Activated CD8-positive, alpha-beta T cell treated with anti-CD3 and anti-CD28 coated beads, Interleukin-2, amount 10 ng/mL, durations not matched to agents 7 days and 5 days (primary cell): ENCODE measurements at regions not wholly inside any gene's neighbourhood (a gene's known extent, or its start where the extent isn't known, plus 50 kb on each side); places are given as distances from the start of the nearest gene placed in this dataset.
"Not testable (repeated sequence)": the region's sequence is repeated elsewhere in the genome, so short reads cannot be mapped to it uniquely, and the experiment has no call there.

Experiments
- ATAC-seq: fragments of 150-1000 bp; cut with Tn5 transposase; one replicate; pipeline ENCODE4 v1.10.0; 2021; ENCODE audit warnings: moderate library complexity
- CTCF ChIA-PET: fragments of 350-600 bp; sonication (Branson Sonifier 250); formaldehyde crosslinking; loops from one replicate; lab custom pipeline; 2021; ENCODE audit warnings: antibody characterized with exemption; lab: Charles Lee
- POLR2A ChIA-PET: fragments of 350-600 bp; sonication (Branson Sonifier 250); formaldehyde crosslinking; loops from one replicate; lab custom pipeline; 2021; ENCODE audit warnings: antibody characterized with exemption; lab: Charles Lee
- DNase-seq: peaks from one replicate; pipeline ENCODE4 v3.0.0-alpha.2; 2020
- H3K27ac Mint-ChIP-seq: one replicate; pipeline ENCODE4 v1.8.0; 2021; ENCODE audit warnings: mild to moderate bottlenecking, mixed read lengths
- H3K27me3 Mint-ChIP-seq: one replicate; pipeline ENCODE4 v1.8.0; 2021; ENCODE audit warnings: low read depth, mixed read lengths
- H3K36me3 Mint-ChIP-seq: one replicate; pipeline ENCODE4 v1.8.0; 2021; ENCODE audit warnings: low read depth, mixed read lengths
- H3K4me1 Mint-ChIP-seq: one replicate; pipeline ENCODE4 v1.8.0; 2021; ENCODE audit warnings: low read depth, mixed read lengths
- H3K4me3 Mint-ChIP-seq: one replicate; pipeline ENCODE4 v1.8.0; 2021; ENCODE audit warnings: mild to moderate bottlenecking, mixed read lengths
- H3K9me3 Mint-ChIP-seq: one replicate; pipeline ENCODE4 v1.8.0; 2022; ENCODE audit warnings: mixed read lengths; ENCODE audit not compliant: insufficient read depth

DNA sequence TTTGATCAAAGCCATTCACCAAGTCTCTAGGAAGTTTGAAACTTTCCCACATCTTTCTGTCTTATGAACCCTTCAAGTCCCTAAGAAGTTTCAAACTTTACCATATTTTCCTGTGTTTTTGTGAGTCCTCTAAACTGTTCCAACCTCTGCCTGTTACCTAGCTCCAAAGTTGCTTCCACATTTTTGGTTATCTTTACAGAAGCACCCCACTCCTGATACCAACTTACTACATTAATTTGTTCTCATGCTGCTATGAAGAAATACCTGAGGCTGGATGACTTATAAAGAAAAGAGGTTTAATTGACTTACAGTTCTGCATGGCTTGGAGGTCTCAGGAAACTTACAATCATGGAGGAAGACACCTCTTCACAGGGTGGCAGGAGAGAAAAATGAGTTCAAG is 961.6 kb downstream of the LTN1 start:
- DNase-seq, H3K27ac Mint-ChIP-seq, H3K4me1 Mint-ChIP-seq, POLR2A ChIA-PET, H3K36me3 Mint-ChIP-seq, H3K9me3 Mint-ChIP-seq, H3K4me3 Mint-ChIP-seq, CTCF ChIA-PET, H3K27me3 Mint-ChIP-seq, ATAC-seq: not testable (repeated sequence)

DNA sequence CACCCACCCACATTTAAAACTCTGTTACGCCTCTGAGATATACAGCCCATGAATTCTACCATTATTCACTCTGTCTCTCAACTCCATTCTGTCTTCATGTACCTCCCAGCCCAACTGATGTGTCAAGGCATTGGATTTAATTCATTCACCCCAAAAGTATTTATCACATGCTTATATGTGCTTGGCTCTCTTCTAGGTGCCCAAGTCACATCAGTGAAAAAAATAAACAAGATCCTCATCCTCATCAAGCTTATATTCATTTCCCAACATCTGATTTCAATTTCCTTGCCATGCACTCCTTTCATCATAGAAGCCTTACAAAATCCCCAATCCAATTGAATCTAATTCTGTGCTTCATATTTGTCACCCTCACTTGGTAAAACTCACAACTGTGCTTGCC is 967.6 kb downstream of the LTN1 start:
- no peaks in the 10 kb centered on the region for H3K9me3 Mint-ChIP-seq
- H3K4me3 Mint-ChIP-seq, result no peak overlapping the region
- ATAC-seq (no peak), DNase-seq (no peak)
- no peaks in the 10 kb centered on the region for H3K36me3 Mint-ChIP-seq
- no peak overlapping the region for H3K27ac Mint-ChIP-seq
- H3K27me3 Mint-ChIP-seq, result no peaks in the 10 kb centered on the region
- no peaks in the 10 kb centered on the region for H3K4me1 Mint-ChIP-seq
- POLR2A ChIA-PET, result no interaction called here
- CTCF ChIA-PET, result no interaction called here

DNA sequence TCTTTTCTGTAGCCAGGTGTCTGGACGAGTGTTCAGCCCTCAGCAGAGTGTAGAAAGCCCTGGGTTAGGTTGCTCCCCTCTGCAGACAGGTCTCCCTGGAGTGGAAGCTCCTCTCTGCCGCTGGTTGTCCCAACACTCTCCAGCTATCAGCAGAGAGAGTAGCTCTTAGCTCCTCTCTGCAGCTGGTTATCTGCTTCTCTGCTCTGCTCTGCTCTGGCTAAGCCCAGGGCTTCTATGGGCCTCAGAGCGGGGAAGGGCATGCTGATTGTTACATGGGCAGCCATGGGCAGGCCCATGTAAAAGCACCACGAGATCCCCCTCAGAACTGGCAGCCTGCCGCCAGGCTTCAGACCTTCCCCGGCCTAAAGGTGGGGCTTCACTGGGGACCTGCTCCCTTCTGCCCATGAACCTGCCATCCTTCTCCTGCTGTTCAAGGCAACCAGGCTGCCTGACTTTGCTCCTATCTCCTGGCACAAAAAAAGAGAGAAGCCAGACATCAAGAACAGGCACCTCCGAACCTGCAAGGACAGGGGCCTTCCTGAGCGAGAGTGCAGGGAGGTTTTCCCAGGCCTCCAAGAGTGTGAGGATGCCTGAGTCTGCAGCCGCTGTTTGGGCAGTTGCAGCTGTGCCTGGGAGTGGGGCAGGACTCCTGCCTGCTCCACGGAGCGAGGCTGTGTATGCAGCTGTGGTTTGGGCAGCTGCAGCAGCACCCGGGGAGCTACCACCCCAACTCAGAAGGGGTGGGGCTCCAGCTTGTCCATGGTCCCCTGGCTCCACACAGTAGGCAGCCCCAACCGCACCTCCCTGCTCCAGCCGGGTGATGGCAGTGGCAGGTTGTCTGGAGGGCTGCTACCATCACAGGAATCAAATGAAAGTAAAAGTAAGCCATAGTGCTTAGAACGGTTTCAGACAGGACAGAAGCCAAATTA is 973.7 kb downstream of the LTN1 start:
- Mint-ChIP-seq H3K4me3 (no peak overlapping the region), H3K36me3 (no peaks in the 10 kb centered on the region), H3K4me1 (no peaks in the 10 kb centered on the region), H3K27ac (no peak overlapping the region), H3K27me3 (no peaks in the 10 kb centered on the region), H3K9me3 (no peaks in the 10 kb centered on the region)
- DNase-seq, result no peak
- no peak for ATAC-seq
- CTCF ChIA-PET, result no interaction called here
- POLR2A ChIA-PET, result no interaction called here

DNA sequence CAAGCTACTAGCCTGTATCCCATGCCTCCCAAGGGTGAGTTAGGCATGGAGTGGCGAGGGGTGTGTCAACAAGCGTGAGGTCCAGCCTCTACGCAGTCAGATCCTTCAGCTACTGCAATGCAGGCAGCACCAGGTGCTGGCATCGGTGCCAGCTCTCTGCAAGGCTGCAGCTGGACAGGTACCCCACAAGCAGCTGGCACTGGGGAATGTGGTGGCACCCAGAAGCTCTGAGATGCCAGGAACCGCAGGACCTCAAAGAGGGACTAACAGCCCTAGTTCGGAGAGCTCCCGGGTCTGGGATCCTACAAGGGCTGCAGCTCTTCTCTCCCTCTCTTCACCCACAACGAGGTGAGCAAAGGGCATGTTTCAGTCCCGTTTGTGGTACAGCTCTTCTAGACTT is 974.5 kb downstream of the LTN1 start:
- DNase-seq (no peak), ATAC-seq (no peak)
- H3K27me3 Mint-ChIP-seq, result no peaks in the 10 kb centered on the region
- H3K4me3 Mint-ChIP-seq, result no peak overlapping the region
- H3K4me1 Mint-ChIP-seq, result no peaks in the 10 kb centered on the region
- ChIA-PET CTCF (no interaction called here), POLR2A (interaction anchor here (0.6 kb wide), 1 partner anchor 94 kb away, joined by 3 read pairs; no protein-coding TSS in a partner anchor)
- no peaks in the 10 kb centered on the region for H3K9me3 Mint-ChIP-seq
- no peak overlapping the region for H3K27ac Mint-ChIP-seq
- H3K36me3 Mint-ChIP-seq, result no peaks in the 10 kb centered on the region

DNA sequence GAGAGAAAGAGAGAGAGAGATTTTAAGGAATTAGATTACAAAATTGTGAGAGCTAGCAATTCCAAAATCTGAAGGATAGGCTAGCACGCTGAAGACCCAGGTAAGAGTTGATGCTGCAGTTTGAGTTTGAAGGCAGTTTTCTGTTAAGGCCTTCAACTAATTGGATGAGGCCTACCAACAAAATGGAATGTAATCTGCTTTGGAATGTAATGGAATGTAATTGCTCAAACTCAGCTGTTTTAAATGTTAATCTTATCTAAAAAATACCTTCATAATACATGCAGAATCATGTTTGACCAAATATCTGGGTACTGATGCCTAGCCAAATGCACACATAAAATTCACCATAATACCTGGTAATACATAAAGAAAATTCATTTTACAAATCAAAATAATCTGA is 976.1 kb downstream of the LTN1 start:
- no peak for ATAC-seq
- Mint-ChIP-seq H3K4me3 (no peak overlapping the region), H3K36me3 (no peaks in the 10 kb centered on the region), H3K4me1 (no peaks in the 10 kb centered on the region), H3K27me3 (no peaks in the 10 kb centered on the region), H3K27ac (no peak overlapping the region), H3K9me3 (no peaks in the 10 kb centered on the region)
- ChIA-PET POLR2A (no interaction called here), CTCF (no interaction called here)
- no peak for DNase-seq

DNA sequence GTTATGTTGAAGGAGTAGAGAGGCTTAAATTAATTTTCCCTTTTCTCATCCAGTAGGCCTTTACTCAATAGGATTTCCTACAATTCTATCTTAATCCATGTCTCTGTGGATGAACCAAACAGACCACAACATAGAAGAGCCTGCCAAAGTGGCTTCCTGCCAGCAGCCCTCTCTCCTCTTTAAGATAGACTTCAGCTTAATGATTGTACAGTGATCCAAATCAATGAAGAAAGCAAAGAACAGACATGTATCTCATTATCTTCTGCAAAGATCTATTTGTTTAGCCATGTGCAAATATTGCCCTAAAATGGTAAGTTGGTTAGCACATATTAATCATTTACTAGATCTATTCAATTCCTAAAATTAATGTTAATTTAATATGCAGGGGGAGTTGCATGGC is 979.6 kb downstream of the LTN1 start:
- H3K36me3 Mint-ChIP-seq, H3K9me3 Mint-ChIP-seq, ATAC-seq, H3K27me3 Mint-ChIP-seq, H3K4me3 Mint-ChIP-seq, CTCF ChIA-PET, POLR2A ChIA-PET, H3K27ac Mint-ChIP-seq, H3K4me1 Mint-ChIP-seq, DNase-seq: not testable (repeated sequence)

DNA sequence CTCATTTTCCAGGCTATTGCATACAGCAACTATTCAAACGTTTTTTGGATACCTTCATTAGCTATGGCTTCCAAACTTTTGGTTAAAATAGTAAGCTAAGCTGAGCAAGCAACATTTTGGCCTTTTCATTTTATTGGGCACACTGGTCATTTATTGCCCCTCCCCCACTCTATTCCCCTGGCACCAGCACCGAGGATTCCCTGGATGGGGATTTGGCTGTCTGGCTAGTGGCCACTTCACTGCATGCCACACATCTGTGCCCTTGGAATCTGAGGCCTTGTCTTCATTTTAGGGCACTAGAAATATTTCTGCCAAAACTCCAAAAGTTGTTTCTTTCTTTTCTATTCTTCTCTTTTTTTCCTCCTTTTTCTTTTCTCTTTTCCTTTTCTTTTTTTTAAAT is 980.7 kb downstream of the LTN1 start:
- CTCF ChIA-PET, H3K27me3 Mint-ChIP-seq, POLR2A ChIA-PET, DNase-seq, H3K9me3 Mint-ChIP-seq, H3K4me1 Mint-ChIP-seq, H3K4me3 Mint-ChIP-seq, H3K27ac Mint-ChIP-seq, H3K36me3 Mint-ChIP-seq, ATAC-seq: not testable (repeated sequence)

DNA sequence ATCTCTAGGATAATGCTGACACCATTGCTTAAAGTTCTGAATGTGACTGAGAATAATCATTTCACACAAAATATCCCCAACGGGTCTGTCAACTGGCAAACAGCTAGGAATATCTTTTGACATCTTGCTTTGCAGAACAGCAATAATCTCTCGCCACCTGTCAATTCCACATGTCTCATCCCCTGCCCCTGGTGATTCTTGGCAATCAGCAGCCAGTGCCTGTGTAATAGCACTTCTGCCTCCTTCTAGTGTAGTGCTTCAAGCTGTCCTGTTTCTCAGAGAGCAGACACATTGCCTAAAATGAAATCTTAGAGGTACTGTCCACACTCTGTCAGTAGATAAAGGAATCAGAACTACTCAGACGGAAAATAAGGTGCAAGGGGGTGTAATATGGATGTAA is 984.4 kb downstream of the LTN1 start:
- H3K36me3 Mint-ChIP-seq, H3K4me3 Mint-ChIP-seq, POLR2A ChIA-PET: not testable (repeated sequence)

DNA sequence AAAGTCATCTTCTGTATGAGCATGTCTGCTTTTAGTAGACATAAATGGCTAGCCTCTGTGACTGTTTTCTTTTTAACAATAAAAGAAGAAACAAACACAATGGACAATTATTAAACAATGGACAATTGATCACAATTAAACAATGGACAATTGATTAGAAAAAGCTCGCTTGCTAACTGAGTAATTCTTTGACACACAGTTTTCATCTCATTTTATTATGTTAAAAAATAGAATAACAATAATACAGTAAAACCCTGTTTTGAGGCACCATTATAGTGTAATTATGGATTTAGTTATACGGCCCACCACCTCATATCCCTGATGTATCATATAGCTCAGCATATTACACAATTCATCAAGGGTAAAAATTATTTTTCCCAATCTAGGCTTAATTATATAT is 989.0 kb downstream of the LTN1 start:
- H3K36me3 Mint-ChIP-seq, DNase-seq, H3K4me1 Mint-ChIP-seq, CTCF ChIA-PET, H3K27me3 Mint-ChIP-seq, H3K4me3 Mint-ChIP-seq, POLR2A ChIA-PET, H3K27ac Mint-ChIP-seq, H3K9me3 Mint-ChIP-seq, ATAC-seq: not testable (repeated sequence)

More for the DNA sequence above, 984.4 kb downstream of the LTN1 start:
- H3K4me1 Mint-ChIP-seq, H3K27me3 Mint-ChIP-seq, CTCF ChIA-PET, ATAC-seq, DNase-seq, H3K9me3 Mint-ChIP-seq, H3K27ac Mint-ChIP-seq: not testable (repeated sequence)

DNA sequence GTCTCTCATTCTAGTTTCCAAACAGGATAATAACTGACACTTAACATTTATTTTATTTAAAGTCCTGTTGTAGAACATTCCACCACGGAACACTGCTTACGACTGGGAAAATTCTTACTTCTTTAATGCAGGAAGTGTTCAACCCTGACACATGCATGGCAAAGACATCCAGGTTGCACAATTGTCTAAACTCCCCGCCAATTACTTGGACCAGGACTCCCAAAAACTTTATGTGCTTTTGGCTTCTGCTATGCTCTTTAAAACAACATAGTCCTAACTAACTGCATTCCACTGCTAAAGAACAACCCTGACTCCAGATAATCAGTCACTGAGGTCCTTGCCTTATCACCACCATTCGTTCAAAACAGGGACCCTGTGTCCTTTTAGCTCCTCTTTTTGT is 995.8 kb downstream of the LTN1 start:
- H3K27me3 Mint-ChIP-seq, H3K27ac Mint-ChIP-seq, H3K9me3 Mint-ChIP-seq, ATAC-seq, CTCF ChIA-PET, POLR2A ChIA-PET, H3K4me1 Mint-ChIP-seq, DNase-seq, H3K4me3 Mint-ChIP-seq, H3K36me3 Mint-ChIP-seq: not testable (repeated sequence)

DNA sequence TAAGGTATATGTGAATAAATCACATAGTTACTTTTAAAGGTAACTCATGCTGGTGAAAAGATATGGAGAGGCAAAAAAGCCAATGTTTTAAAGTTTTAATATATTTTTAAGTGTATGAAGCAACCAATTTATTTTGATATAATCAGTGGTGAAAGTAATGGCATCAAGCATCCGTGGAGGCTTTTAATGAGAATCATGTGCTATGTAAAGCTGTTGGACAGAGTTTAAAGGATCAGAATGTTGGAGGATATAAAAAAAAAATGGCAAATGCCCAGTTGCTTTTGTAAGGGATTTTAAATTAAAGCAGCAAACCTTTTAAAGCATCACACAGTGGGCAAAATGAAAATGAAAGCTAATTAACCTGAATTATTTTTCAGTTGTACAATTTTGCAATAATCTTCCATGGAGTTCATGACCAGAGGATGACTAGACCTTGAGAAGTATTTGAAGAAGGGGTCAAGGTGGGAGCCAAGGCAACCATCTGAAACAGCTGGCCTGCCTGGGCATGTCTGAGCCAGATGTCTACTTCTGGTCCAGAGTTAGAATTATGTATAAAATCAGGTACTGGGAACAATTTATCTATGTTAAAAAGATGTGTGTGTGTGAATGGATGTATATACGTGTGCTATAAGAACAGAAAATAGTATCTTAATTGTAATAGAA is 1007.9 kb downstream of the LTN1 start:
- H3K27me3 Mint-ChIP-seq, H3K27ac Mint-ChIP-seq, H3K9me3 Mint-ChIP-seq, H3K4me1 Mint-ChIP-seq, H3K36me3 Mint-ChIP-seq, DNase-seq, POLR2A ChIA-PET, CTCF ChIA-PET, H3K4me3 Mint-ChIP-seq, ATAC-seq: not testable (repeated sequence)

DNA sequence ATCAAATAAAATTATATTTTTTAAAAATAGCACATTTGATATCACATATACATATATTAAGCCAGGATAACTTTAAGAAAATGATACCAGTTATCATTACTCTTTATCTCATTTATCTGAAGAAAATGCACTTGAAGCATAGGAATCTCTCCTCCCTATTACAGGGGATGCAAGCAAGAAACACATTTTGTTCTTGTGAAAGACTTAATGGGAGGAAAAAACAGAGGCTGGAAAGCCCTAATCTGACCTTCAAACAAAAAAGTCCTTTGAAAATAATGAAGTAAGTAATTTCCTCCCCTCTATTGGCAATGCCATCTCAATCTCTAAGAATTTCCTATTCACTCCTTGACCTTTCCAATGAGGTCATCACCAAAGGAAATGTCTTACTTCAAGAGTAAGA is 1012.6 kb upstream of the ADAMTS5 start:
- H3K9me3 Mint-ChIP-seq, DNase-seq, H3K27me3 Mint-ChIP-seq, H3K27ac Mint-ChIP-seq, H3K4me3 Mint-ChIP-seq, POLR2A ChIA-PET, ATAC-seq, H3K4me1 Mint-ChIP-seq, CTCF ChIA-PET, H3K36me3 Mint-ChIP-seq: not testable (repeated sequence)
